HG02884 (cell line): ENCODE measurements at regions not wholly inside any gene's neighbourhood (a gene's known extent, or its start where the extent isn't known, plus 50 kb on each side); places are given as distances from the start of the nearest gene placed in this dataset.
"Not testable (repeated sequence)": the region's sequence is repeated elsewhere in the genome, so short reads cannot be mapped to it uniquely, and the experiment has no call there.

Experiments
- ATAC-seq: cut with Tn5 transposase; IDR thresholded peaks from one replicate; pipeline ENCODE4 v1.9.1; 2021; ENCODE audit warnings: mild to moderate bottlenecking, moderate library complexity; ENCODE audit not compliant: unreplicated experiment

GRCh38 chr12:44457465-44457864 is 418.6 kb downstream of the NELL2 start:
- no peak for ATAC-seq

DNA sequence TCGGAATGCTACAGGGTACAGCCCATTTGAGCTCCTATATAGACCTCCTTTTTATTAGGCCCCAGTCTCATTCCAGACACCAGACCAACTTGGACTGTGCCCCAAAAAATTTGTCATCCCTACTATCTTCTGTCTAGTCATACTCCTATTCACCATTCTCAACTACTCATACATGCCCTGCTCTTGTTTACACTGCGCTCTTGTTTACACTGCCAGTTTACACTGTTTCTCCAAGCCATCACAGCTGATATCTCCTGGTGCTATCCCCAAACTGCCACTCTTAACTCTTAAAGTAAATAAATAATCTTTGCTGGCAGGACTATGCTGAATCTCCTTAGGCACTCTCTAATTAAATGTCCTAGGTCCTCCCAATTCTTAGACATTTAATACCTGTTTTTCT is 421.2 kb downstream of the NELL2 start:
- not testable (repeated sequence) for ATAC-seq

- ATAC-seq: no peak
Measured at GRCh38 chr12:44446181-44446580, 429.9 kb downstream of the NELL2 start.

DNA sequence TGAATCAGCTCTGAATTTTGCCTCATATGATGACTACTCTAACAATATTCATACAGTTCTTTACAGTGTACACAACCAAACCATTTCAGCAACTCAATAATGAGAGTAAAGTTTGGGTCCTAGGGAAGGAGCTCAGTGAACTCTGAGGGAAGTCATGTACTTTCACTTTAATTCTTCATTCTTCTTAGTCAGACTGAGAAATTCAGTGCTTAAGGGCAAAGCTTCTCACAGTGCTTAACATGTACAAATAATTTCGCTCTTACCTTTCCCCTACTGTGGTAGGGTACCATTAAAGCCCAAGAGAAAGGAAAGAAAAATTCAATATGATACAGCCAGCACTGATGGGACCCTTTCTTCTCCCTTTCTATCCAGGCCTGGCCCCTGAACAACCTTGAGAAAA is 435.0 kb downstream of the NELL2 start:
- ATAC-seq: peak; percentile 76
